Aorta (tissue), 5 donors: ENCODE measurements at regions not wholly inside any gene's neighbourhood (a gene's known extent, or its start where the extent isn't known, plus 50 kb on each side); places are given as distances from the start of the nearest gene placed in this dataset.
"Not testable (repeated sequence)": the region's sequence is repeated elsewhere in the genome, so short reads cannot be mapped to it uniquely, and the experiment has no call there.

ENCODE experiments used
- ATAC-seq: fragments of 200-7000 bp; cut with Tn5 transposase; one replicate; pipeline ENCODE4 v1.9.1; 2022; ENCODE audit warnings: moderate library complexity; ENCODE audit not compliant: low FRiP score
- DNase-seq, 2 donors: peaks; one replicate each; pipeline ENCODE4 v3.0.0-alpha.2; 2020
- H3K27ac ChIP-seq, 2 donors: one replicate each; pipeline ENCODE4 v1.5.1; 2013; ENCODE audit warnings: low read length in 2 of 2, mild to moderate bottlenecking in 2 of 2, moderate library complexity in 2 of 2, control low read depth in 1 of 2, inconsistent platforms in 1 of 2, low read depth in 1 of 2
- H3K27me3 ChIP-seq, 2 donors: one replicate each; pipeline ENCODE4 v1.6.1; 2013; ENCODE audit warnings: control low read depth in 1 of 2, low read length in 1 of 2, mild to moderate bottlenecking in 1 of 2, moderate library complexity in 1 of 2; ENCODE audit not compliant: insufficient read depth in 2 of 2, control insufficient read depth in 1 of 2
- H3K36me3 ChIP-seq, 2 donors: one replicate each; pipeline ENCODE4 v1.6.1; 2013; ENCODE audit warnings: control low read depth in 1 of 2, low read length in 1 of 2, mild to moderate bottlenecking in 1 of 2; ENCODE audit not compliant: insufficient read depth in 2 of 2, control insufficient read depth in 1 of 2
- H3K4me1 ChIP-seq, 2 donors: one replicate each; pipeline ENCODE4 v1.6.1; 2013; ENCODE audit warnings: low read length in 2 of 2, control low read depth in 1 of 2, mild to moderate bottlenecking in 1 of 2, moderate library complexity in 1 of 2; ENCODE audit not compliant: insufficient read depth in 2 of 2, control insufficient read depth in 1 of 2
- H3K4me3 ChIP-seq, 2 donors: one replicate each; pipeline ENCODE4 v1.5.1; 2013; ENCODE audit warnings: low read length in 2 of 2, control low read depth in 1 of 2, mild to moderate bottlenecking in 1 of 2
- H3K9me3 ChIP-seq: one replicate; pipeline ENCODE4 v1.6.1; 2013; ENCODE audit warnings: mild to moderate bottlenecking, low read length; ENCODE audit not compliant: control insufficient read depth
- WGBS, 2 donors: extraction: QIAGEN DNeasy Blood & Tissue Kit; methylation state at CpG; one replicate each; pipeline ENCODE4 v1.1.7; 2013; 5-methylcytosine and 5-hydroxymethylcytosine counted together
- intact Hi-C, 2 donors: fragments of 100-400 bp; cut with DNase I; formaldehyde crosslinking; loops; one replicate each; pipeline versions ENCODE4 v1.14.2 to v1.15.0; 2022
- donor health status: healthy with polysubstance abuse.
- donor health status: Bipolar disorder and iron deficiency.
- donor health status: DM: no; HTN: no; CAD: no.
- donor health status: DM: no; HTN: no; CAD: no.
- donor health status: DM: yes; HTN: yes; CAD: no.

GRCh38 chr6:14547284-14547998 is 429.9 kb downstream of the CD83 start:
- Histone ChIP-seq H3K27ac (no peak overlapping the region), H3K4me1 (no peaks in the 10 kb centered on the region), H3K36me3 (no peaks in the 10 kb centered on the region), H3K9me3 (no peaks in the 10 kb centered on the region), H3K27me3 (no peaks in the 10 kb centered on the region), H3K4me3 (no peak overlapping the region)
- no peak for DNase-seq
- 77 to 84% methylated on average over 6 of the region's 6 CpGs for WGBS, 2 donors
- intact Hi-C loops = no loop called here
- ATAC-seq = no peak

DNA sequence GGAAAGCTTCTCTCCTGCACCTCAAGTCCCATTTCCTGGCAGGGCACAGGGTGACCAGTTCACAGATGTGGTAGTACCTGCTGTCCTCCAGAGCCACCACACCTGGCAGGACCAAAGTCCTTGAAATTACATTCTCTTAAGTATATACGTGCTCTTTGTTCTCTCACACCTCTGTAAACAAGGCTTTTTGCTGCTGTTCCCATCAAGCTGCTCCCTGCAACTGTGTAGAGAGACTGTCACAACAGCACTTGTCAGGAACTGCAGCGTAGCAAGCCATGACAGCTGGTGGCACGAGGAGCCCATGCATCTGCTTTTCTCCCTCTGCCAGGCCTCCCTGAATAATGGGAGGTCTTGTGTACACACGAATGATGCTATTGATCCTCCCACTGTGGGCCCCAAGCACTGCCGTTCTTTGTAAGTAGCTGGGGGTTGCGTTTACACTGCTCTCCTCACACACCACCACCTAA is 431.8 kb downstream of the CD83 start:
- ATAC-seq (no peak), DNase-seq (no peak)
- H3K4me3 ChIP-seq = no peak overlapping the region
- 68 to 72% methylated on average over 6 of the region's 6 CpGs for WGBS, 2 donors
- no peaks in the 10 kb centered on the region for H3K36me3 ChIP-seq
- H3K27me3 ChIP-seq = no peaks in the 10 kb centered on the region
- H3K4me1 ChIP-seq = no peaks in the 10 kb centered on the region
- intact Hi-C loops = no loop called here
- H3K9me3 ChIP-seq = no peaks in the 10 kb centered on the region
- no peak overlapping the region for H3K27ac ChIP-seq

DNA sequence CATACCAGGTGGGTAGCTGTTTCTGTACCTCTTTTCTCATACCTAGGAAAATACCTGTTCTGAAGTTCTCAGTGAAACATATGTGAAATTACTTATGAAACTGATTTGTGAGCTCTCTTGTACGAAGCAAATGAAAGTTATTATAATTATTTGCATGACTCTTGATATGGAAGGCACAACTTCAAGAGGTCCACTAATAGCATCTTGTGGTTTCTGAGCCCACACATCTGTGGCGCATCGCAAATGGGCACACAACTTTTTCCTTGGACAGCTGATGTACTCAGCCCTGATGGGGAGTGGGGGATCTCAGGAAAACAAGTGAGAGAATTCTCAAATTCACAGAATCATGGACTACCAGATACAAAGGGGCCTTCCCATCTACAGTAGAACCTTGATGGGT is 432.3 kb downstream of the CD83 start:
- Histone ChIP-seq H3K9me3 (no peaks in the 10 kb centered on the region), H3K27me3 (no peaks in the 10 kb centered on the region), H3K4me1 (no peaks in the 10 kb centered on the region), H3K36me3 (no peaks in the 10 kb centered on the region), H3K4me3 (no peak overlapping the region), H3K27ac (no peak overlapping the region)
- WGBS, 2 donors = 98% methylated on average over 3 of the region's 3 CpGs
- ATAC-seq (no peak), DNase-seq (no peak)
- intact Hi-C loops = no loop called here

DNA sequence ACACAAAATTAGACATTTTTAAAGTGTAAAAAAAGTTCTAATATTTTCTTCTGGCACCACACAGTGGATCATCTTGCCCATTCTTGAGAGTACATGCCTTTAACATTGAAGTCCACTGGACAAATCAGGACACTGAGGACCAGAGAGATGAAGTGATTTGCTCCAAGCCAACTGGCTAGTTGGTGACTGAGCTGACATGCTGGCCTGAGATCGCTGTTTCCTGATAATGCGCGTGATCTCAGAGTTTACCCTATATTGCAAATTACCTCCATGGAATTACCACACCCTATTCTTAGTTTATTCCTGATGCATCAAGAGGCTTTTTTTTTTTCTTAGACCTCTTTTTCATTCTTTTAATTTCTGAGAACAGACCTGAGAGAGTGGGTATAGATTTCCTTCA is 432.8 kb downstream of the CD83 start:
- intact Hi-C loops = no loop called here
- ATAC-seq = no peak
- DNase-seq = no peak
- H3K36me3 ChIP-seq = no peaks in the 10 kb centered on the region
- no peak overlapping the region for H3K4me3 ChIP-seq
- 93 to 95% methylated on average over 3 of the region's 3 CpGs for WGBS, 2 donors
- no peak overlapping the region for H3K27ac ChIP-seq
- no peaks in the 10 kb centered on the region for H3K9me3 ChIP-seq
- no peaks in the 10 kb centered on the region for H3K27me3 ChIP-seq
- H3K4me1 ChIP-seq = no peaks in the 10 kb centered on the region

GRCh38 chr6:14550822-14551221 is 433.2 kb downstream of the CD83 start:
- ATAC-seq (peak; percentile 59), DNase-seq (no peak)
- intact Hi-C loops = no loop called here
- Histone ChIP-seq H3K4me1 (no peaks in the 10 kb centered on the region), H3K4me3 (no peak overlapping the region), H3K36me3 (no peaks in the 10 kb centered on the region), H3K27me3 (no peaks in the 10 kb centered on the region), H3K9me3 (no peaks in the 10 kb centered on the region), H3K27ac (no peak overlapping the region)
- WGBS, 2 donors = 3 to 5% methylated on average over 3 of the region's 3 CpGs

GRCh38 chr6:14551601-14552000 is 434.0 kb downstream of the CD83 start:
- H3K36me3 ChIP-seq, H3K4me1 ChIP-seq, ATAC-seq, H3K9me3 ChIP-seq, DNase-seq, H3K27ac ChIP-seq, H3K4me3 ChIP-seq, H3K27me3 ChIP-seq, intact Hi-C loops: not testable (repeated sequence)
- 94 to 96% methylated on average over 8 of the region's 8 CpGs for WGBS, 2 donors

DNA sequence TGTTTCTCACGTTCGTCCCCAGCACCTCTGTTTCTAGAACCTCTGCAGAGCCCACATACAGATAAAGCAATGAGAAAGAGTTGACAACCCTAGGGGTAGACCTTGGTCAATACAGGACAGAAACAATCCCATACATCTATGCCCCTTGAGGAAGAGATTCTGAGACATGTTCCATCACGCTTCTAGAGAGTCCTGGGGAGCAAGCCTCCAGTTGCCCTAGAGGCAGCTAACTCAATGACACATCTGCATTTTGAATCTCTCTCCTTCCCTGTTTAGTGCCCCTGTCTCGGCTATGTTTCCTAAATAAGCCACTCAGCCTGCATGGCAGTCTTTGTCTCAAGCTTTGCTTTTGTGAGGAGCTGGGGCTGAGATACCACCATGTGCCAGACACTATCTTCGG is 435.3 kb downstream of the CD83 start:
- no peak overlapping the region for H3K27ac ChIP-seq
- no peaks in the 10 kb centered on the region for H3K36me3 ChIP-seq
- WGBS, 2 donors = 94% methylated on average over 5 of the region's 5 CpGs
- H3K4me1 ChIP-seq = no peaks in the 10 kb centered on the region
- DNase-seq (no peak), ATAC-seq (no peak)
- intact Hi-C loops = no loop called here
- H3K4me3 ChIP-seq = no peak overlapping the region
- no peaks in the 10 kb centered on the region for H3K27me3 ChIP-seq
- no peaks in the 10 kb centered on the region for H3K9me3 ChIP-seq

DNA sequence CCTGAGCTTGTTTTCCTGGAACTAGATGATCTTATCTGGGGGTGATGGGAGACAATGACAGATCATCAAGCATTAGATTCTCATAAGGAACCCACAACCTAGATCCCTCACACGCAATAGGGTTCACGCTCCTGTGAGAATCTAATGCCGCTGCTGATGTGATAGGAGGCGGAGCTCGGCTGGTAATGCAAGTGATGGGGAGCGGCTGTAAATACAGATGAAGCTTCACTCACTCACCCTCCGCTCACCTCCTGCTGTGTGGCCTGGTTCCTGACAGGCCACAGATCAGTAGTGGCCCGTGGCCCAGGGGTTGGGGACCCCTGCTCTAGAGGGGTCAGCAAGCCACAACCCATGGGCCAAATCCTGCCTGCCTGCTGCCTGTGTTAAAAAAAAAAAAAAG is 435.9 kb downstream of the CD83 start:
- H3K4me3 ChIP-seq = no peak overlapping the region
- H3K27me3 ChIP-seq = no peaks in the 10 kb centered on the region
- H3K36me3 ChIP-seq = no peaks in the 10 kb centered on the region
- intact Hi-C loops = no loop called here
- H3K27ac ChIP-seq = no peak overlapping the region
- no peak for ATAC-seq
- H3K9me3 ChIP-seq = no peaks in the 10 kb centered on the region
- 94 to 97% methylated on average over 8 of the region's 8 CpGs for WGBS, 2 donors
- no peak for DNase-seq
- no peaks in the 10 kb centered on the region for H3K4me1 ChIP-seq

- intact Hi-C loops = no loop called here
- 88 to 93% methylated on average over 6 of the region's 6 CpGs for WGBS, 2 donors
- Histone ChIP-seq H3K27ac (no peak overlapping the region), H3K4me1 (no peaks in the 10 kb centered on the region), H3K36me3 (no peaks in the 10 kb centered on the region), H3K4me3 (no peak overlapping the region), H3K9me3 (no peaks in the 10 kb centered on the region), H3K27me3 (no peaks in the 10 kb centered on the region)
- no peak for ATAC-seq
- no peak for DNase-seq
Measured at GRCh38 chr6:14555804-14556203, 438.2 kb downstream of the CD83 start.
